IPS-20b (cell line): ENCODE measurements at regions not wholly inside any gene's neighbourhood (a gene's known extent, or its start where the extent isn't known, plus 50 kb on each side); places are given as distances from the start of the nearest gene placed in this dataset.

Experiments
- H3K27ac ChIP-seq: one replicate; pipeline ENCODE4 v1.5.1; 2013; ENCODE audit warnings: low read length
- H3K27me3 ChIP-seq: 2 replicates; pipeline ENCODE4 v1.6.1; 2013; ENCODE audit warnings: mild to moderate bottlenecking, low read length, inconsistent platforms; ENCODE audit not compliant: insufficient read depth
- H3K36me3 ChIP-seq: 2 replicates; pipeline ENCODE4 v1.6.1; 2013; ENCODE audit warnings: low read depth, mild to moderate bottlenecking, inconsistent platforms, low read length, moderate library complexity; ENCODE audit not compliant: insufficient read depth
- H3K4me1 ChIP-seq: 2 replicates; pipeline ENCODE4 v1.6.1; 2013; ENCODE audit warnings: mild to moderate bottlenecking, control low read depth, inconsistent platforms, low read length, moderate library complexity; ENCODE audit not compliant: insufficient read depth
- H3K4me3 ChIP-seq: 2 replicates; pipeline ENCODE4 v1.5.1; 2013; ENCODE audit warnings: mild to moderate bottlenecking, low read length, inconsistent platforms
- H3K9ac ChIP-seq: 2 replicates; pipeline ENCODE4 v1.6.1; 2013; ENCODE audit warnings: low read depth, mild to moderate bottlenecking, inconsistent platforms, low read length, moderate library complexity
- H3K9me3 ChIP-seq: 2 replicates; pipeline ENCODE4 v1.6.1; 2013; ENCODE audit warnings: mild to moderate bottlenecking, low read depth, low read length, inconsistent platforms; ENCODE audit not compliant: insufficient read depth

GRCh38 chr5:153151558-153151957 is 338.9 kb upstream of the GRIA1 start:
- no peak overlapping the region for H3K4me3 ChIP-seq
- no peaks in the 10 kb centered on the region for H3K36me3 ChIP-seq
- no peaks in the 10 kb centered on the region for H3K9me3 ChIP-seq
- H3K27me3 ChIP-seq: no peaks in the 10 kb centered on the region
- no peaks in the 10 kb centered on the region for H3K4me1 ChIP-seq
- no peak overlapping the region for H3K9ac ChIP-seq
- no peak overlapping the region for H3K27ac ChIP-seq

GRCh38 chr5:153153086-153153485 is 337.4 kb upstream of the GRIA1 start:
- H3K4me3 ChIP-seq: no peak overlapping the region
- H3K4me1 ChIP-seq: no peaks in the 10 kb centered on the region
- no peak overlapping the region for H3K9ac ChIP-seq
- H3K27ac ChIP-seq: no peak overlapping the region
- H3K27me3 ChIP-seq: no peaks in the 10 kb centered on the region
- no peaks in the 10 kb centered on the region for H3K36me3 ChIP-seq
- H3K9me3 ChIP-seq: no peaks in the 10 kb centered on the region

- H3K4me3 ChIP-seq: no peak overlapping the region
- H3K36me3 ChIP-seq: no peaks in the 10 kb centered on the region
- no peak overlapping the region for H3K9ac ChIP-seq
- peaks cover 3% of the 10 kb centered on the region; the same call in 1 of the 2 replicates for H3K4me1 ChIP-seq
- no peak overlapping the region for H3K27ac ChIP-seq
- H3K9me3 ChIP-seq: no peaks in the 10 kb centered on the region
- no peaks in the 10 kb centered on the region for H3K27me3 ChIP-seq
Observed at GRCh38 chr5:153157156-153157555, 333.3 kb upstream of the GRIA1 start.

GRCh38 chr5:153158608-153159007 is 331.9 kb upstream of the GRIA1 start:
- Histone ChIP-seq H3K9ac (no peak overlapping the region), H3K27me3 (no peaks in the 10 kb centered on the region), H3K4me1 (peaks cover 3% of the 10 kb centered on the region; the same call in 1 of the 2 replicates), H3K36me3 (no peaks in the 10 kb centered on the region), H3K27ac (no peak overlapping the region), H3K9me3 (no peaks in the 10 kb centered on the region), H3K4me3 (no peak overlapping the region)

- H3K4me1 ChIP-seq: peaks cover 3% of the 10 kb centered on the region; the same call in 1 of the 2 replicates
- no peaks in the 10 kb centered on the region for H3K9me3 ChIP-seq
- no peaks in the 10 kb centered on the region for H3K27me3 ChIP-seq
- H3K27ac ChIP-seq: no peak overlapping the region
- H3K9ac ChIP-seq: no peak overlapping the region
- no peaks in the 10 kb centered on the region for H3K36me3 ChIP-seq
- H3K4me3 ChIP-seq: no peak overlapping the region
Observed at GRCh38 chr5:153159616-153160015, 330.9 kb upstream of the GRIA1 start.

GRCh38 chr5:153168241-153168640 is 322.2 kb upstream of the GRIA1 start:
- Histone ChIP-seq H3K9ac (no peak overlapping the region), H3K4me1 (no peaks in the 10 kb centered on the region), H3K9me3 (no peaks in the 10 kb centered on the region), H3K27me3 (no peaks in the 10 kb centered on the region), H3K4me3 (no peak overlapping the region), H3K27ac (no peak overlapping the region), H3K36me3 (no peaks in the 10 kb centered on the region)

- Histone ChIP-seq H3K27ac (no peak overlapping the region), H3K4me3 (no peak overlapping the region), H3K4me1 (no peaks in the 10 kb centered on the region), H3K36me3 (no peaks in the 10 kb centered on the region), H3K9me3 (no peaks in the 10 kb centered on the region), H3K27me3 (no peaks in the 10 kb centered on the region), H3K9ac (no peak overlapping the region)
Observed at GRCh38 chr5:153187503-153187902, 303.0 kb upstream of the GRIA1 start.

- Histone ChIP-seq H3K27ac (no peak overlapping the region), H3K4me3 (no peak overlapping the region), H3K9me3 (no peaks in the 10 kb centered on the region), H3K36me3 (no peaks in the 10 kb centered on the region), H3K9ac (no peak overlapping the region), H3K4me1 (no peaks in the 10 kb centered on the region), H3K27me3 (no peaks in the 10 kb centered on the region; the same call in 1 of the 2 replicates)
Observed at GRCh38 chr5:153206361-153206760, 284.1 kb upstream of the GRIA1 start.

- no peaks in the 10 kb centered on the region for H3K4me1 ChIP-seq
- no peaks in the 10 kb centered on the region for H3K36me3 ChIP-seq
- H3K27me3 ChIP-seq: no peaks in the 10 kb centered on the region; the same call in 1 of the 2 replicates
Observed at GRCh38 chr5:153209016-153209415, 281.5 kb upstream of the GRIA1 start.

GRCh38 chr5:153209687-153210086 is 280.8 kb upstream of the GRIA1 start:
- H3K9ac ChIP-seq: no peak overlapping the region
- H3K27me3 ChIP-seq: no peaks in the 10 kb centered on the region; the same call in 1 of the 2 replicates
- no peak overlapping the region for H3K27ac ChIP-seq
- H3K4me1 ChIP-seq: no peaks in the 10 kb centered on the region
- no peaks in the 10 kb centered on the region for H3K36me3 ChIP-seq
- no peaks in the 10 kb centered on the region for H3K9me3 ChIP-seq
- no peak overlapping the region for H3K4me3 ChIP-seq

More at GRCh38 chr5:153209016-153209415, 281.5 kb upstream of the GRIA1 start:
- Histone ChIP-seq H3K9me3 (no peaks in the 10 kb centered on the region), H3K9ac (no peak overlapping the region), H3K4me3 (no peak overlapping the region), H3K27ac (no peak overlapping the region)

GRCh38 chr5:153211076-153211475 is 279.4 kb upstream of the GRIA1 start:
- H3K27me3 ChIP-seq: no peaks in the 10 kb centered on the region; the same call in 1 of the 2 replicates
- no peak overlapping the region for H3K9ac ChIP-seq
- no peaks in the 10 kb centered on the region for H3K4me1 ChIP-seq
- H3K27ac ChIP-seq: no peak overlapping the region
- no peak overlapping the region for H3K4me3 ChIP-seq
- H3K36me3 ChIP-seq: no peaks in the 10 kb centered on the region
- no peaks in the 10 kb centered on the region for H3K9me3 ChIP-seq

- Histone ChIP-seq H3K9ac (no peak overlapping the region), H3K36me3 (no peaks in the 10 kb centered on the region), H3K9me3 (no peaks in the 10 kb centered on the region)
Observed at GRCh38 chr5:153212471-153212870, 278.0 kb upstream of the GRIA1 start.

More at GRCh38 chr5:153212471-153212870, 278.0 kb upstream of the GRIA1 start:
- no peaks in the 10 kb centered on the region; the same call in 1 of the 2 replicates for H3K27me3 ChIP-seq
- H3K27ac ChIP-seq: no peak overlapping the region
- no peak overlapping the region for H3K4me3 ChIP-seq
- H3K4me1 ChIP-seq: no peaks in the 10 kb centered on the region
